ENCODE measurements at regions not wholly inside any gene's neighbourhood (a gene's known extent, or its start where the extent isn't known, plus 50 kb on each side); places are given as distances from the start of the nearest gene placed in this dataset.

DNA sequence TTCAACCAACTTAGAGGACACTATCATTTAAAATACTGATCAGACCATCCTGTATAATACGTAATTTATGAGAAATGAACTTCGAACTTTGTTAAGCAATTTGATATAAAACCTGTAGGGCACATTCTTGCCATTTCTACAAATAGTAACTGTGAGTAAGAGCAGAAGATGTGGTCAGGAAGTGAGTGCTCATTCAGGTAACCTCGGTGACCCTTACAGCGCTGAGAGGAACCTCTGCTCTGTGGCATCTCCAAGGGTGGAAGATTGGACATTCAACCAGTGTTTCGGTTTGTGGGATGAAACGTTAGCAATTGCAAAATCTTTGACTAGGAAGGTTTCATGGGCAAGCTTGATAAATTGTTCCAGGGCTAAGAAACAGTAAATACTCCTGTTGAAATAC is 194.8 kb upstream of the IRX2 start:
- Histone ChIP-seq H3K36me3 (ENCODE audit: insufficient read depth, low read length) (no peaks in the 10 kb centered on the region), H2AFZ (ENCODE audit: low read length) (no peak overlapping the region), H3K4me1 (ENCODE audit: insufficient read depth, low read length, poor library complexity, severe bottlenecking) (no peaks in the 10 kb centered on the region), H3K79me2 (ENCODE audit: insufficient read depth, low read length) (no peaks in the 10 kb centered on the region), H4K20me1 (ENCODE audit: insufficient read depth, low read length, poor library complexity, severe bottlenecking) (no peaks in the 10 kb centered on the region), H3K27me3 (ENCODE audit: insufficient read depth, low read length, poor library complexity, severe bottlenecking) (no peaks in the 10 kb centered on the region), H3K4me2 (ENCODE audit: low read depth, low read length, poor library complexity, severe bottlenecking) (no peak overlapping the region), H3K9me3 (ENCODE audit: insufficient read depth, low read depth, low read length) (peaks cover 4% of the 10 kb centered on the region; the same call in 1 of the 2 replicates), H3K4me3 (ENCODE audit: low read length, poor library complexity, severe bottlenecking) (no peak overlapping the region), H3K9me2 (replicated peaks; ENCODE audit: low read depth, low read length) (no peaks in the 10 kb centered on the region), H3F3A (ENCODE audit: low read depth) (no peaks in the 10 kb centered on the region), H3K9ac (ENCODE audit: low read depth, low read length, poor library complexity, severe bottlenecking) (no peak overlapping the region)
- TF ChIP-seq EZH2phosphoT487 (IDR thresholded peaks at IDR 0.05; ENCODE audit: borderline replicate concordance) (no peak), CTCF (conservative IDR thresholded peaks at IDR 0.05; ENCODE audit: low read length) (no peak)

- Histone ChIP-seq H3F3A (ENCODE audit: low read depth) (no peaks in the 10 kb centered on the region), H3K9ac (ENCODE audit: low read depth, low read length, poor library complexity, severe bottlenecking) (no peak overlapping the region), H3K9me2 (replicated peaks; ENCODE audit: low read depth, low read length) (no peaks in the 10 kb centered on the region), H3K36me3 (ENCODE audit: insufficient read depth, low read length) (no peaks in the 10 kb centered on the region), H3K4me3 (ENCODE audit: low read length, poor library complexity, severe bottlenecking) (no peak overlapping the region), H3K27me3 (ENCODE audit: insufficient read depth, low read length, poor library complexity, severe bottlenecking) (no peaks in the 10 kb centered on the region), H3K4me2 (ENCODE audit: low read depth, low read length, poor library complexity, severe bottlenecking) (no peak overlapping the region), H2AFZ (ENCODE audit: low read length) (no peak overlapping the region), H4K20me1 (ENCODE audit: insufficient read depth, low read length, poor library complexity, severe bottlenecking) (no peaks in the 10 kb centered on the region), H3K9me3 (ENCODE audit: insufficient read depth, low read depth, low read length) (0 out of 2 replicates have a peak, but pooled peaks cover 7% of the 10 kb centered on the region), H3K4me1 (ENCODE audit: insufficient read depth, low read length, poor library complexity, severe bottlenecking) (no peaks in the 10 kb centered on the region), H3K79me2 (ENCODE audit: insufficient read depth, low read length) (no peaks in the 10 kb centered on the region)
- TF ChIP-seq EZH2phosphoT487 (IDR thresholded peaks at IDR 0.05; ENCODE audit: borderline replicate concordance) (no peak), CTCF (conservative IDR thresholded peaks at IDR 0.05; ENCODE audit: low read length) (no peak)
These were observed 184.9 kb upstream of the IRX2 start for GRCh38 chr5:2936413-2936812.

GRCh38 chr5:2929779-2930178 is 178.3 kb upstream of the IRX2 start:
- TF ChIP-seq CTCF (conservative IDR thresholded peaks at IDR 0.05; ENCODE audit: low read length) (no peak), EZH2phosphoT487 (IDR thresholded peaks at IDR 0.05; ENCODE audit: borderline replicate concordance) (no peak)

More at GRCh38 chr5:2929779-2930178, 178.3 kb upstream of the IRX2 start:
- H3K9me2 ChIP-seq (replicated peaks; ENCODE audit: low read depth, low read length), result no peaks in the 10 kb centered on the region
- no peak overlapping the region for H3K9ac ChIP-seq (ENCODE audit: low read depth, low read length, poor library complexity, severe bottlenecking)
- no peaks in the 10 kb centered on the region for H3K36me3 ChIP-seq (ENCODE audit: insufficient read depth, low read length)
- H3F3A ChIP-seq (ENCODE audit: low read depth), result no peaks in the 10 kb centered on the region
- H3K27me3 ChIP-seq (ENCODE audit: insufficient read depth, low read length, poor library complexity, severe bottlenecking), result no peaks in the 10 kb centered on the region
- no peak overlapping the region for H3K4me2 ChIP-seq (ENCODE audit: low read depth, low read length, poor library complexity, severe bottlenecking)
- H3K4me3 ChIP-seq (ENCODE audit: low read length, poor library complexity, severe bottlenecking), result no peak overlapping the region
- H3K9me3 ChIP-seq (ENCODE audit: insufficient read depth, low read depth, low read length), result peaks cover 4% of the 10 kb centered on the region; the same call in 1 of the 2 replicates
- H3K79me2 ChIP-seq (ENCODE audit: insufficient read depth, low read length), result no peaks in the 10 kb centered on the region
- H3K4me1 ChIP-seq (ENCODE audit: insufficient read depth, low read length, poor library complexity, severe bottlenecking), result no peaks in the 10 kb centered on the region
- H2AFZ ChIP-seq (ENCODE audit: low read length), result no peak overlapping the region
- H4K20me1 ChIP-seq (ENCODE audit: insufficient read depth, low read length, poor library complexity, severe bottlenecking), result no peaks in the 10 kb centered on the region

All from Loucy (cell line).